ENCODE measurements at regions not wholly inside any gene's neighbourhood (a gene's known extent, or its start where the extent isn't known, plus 50 kb on each side); places are given as distances from the start of the nearest gene placed in this dataset.
"Not testable (repeated sequence)": the region's sequence is repeated elsewhere in the genome, so short reads cannot be mapped to it uniquely, and the experiment has no call there.

DNA sequence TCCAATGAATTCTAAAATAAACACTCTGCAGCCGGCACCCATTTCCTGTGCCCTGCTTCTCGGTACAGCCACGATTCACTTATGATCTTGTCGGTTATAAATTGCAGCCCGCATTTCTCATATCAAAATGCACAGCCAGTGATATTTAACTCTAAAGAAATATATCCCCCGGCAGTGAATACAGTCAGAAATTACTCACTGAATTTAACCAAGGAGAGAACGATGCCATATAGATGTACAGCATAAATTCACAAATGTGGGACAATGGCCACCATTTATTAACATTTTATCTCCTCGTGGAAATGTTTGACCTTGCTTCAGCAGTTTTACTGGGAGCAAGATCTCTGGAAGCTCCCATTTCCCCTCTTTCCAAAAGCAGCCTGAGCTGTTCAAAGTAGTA is 1517.8 kb downstream of the BRD1 start:
- DNase-seq (ENCODE audit: low read depth) = no peak

DNA sequence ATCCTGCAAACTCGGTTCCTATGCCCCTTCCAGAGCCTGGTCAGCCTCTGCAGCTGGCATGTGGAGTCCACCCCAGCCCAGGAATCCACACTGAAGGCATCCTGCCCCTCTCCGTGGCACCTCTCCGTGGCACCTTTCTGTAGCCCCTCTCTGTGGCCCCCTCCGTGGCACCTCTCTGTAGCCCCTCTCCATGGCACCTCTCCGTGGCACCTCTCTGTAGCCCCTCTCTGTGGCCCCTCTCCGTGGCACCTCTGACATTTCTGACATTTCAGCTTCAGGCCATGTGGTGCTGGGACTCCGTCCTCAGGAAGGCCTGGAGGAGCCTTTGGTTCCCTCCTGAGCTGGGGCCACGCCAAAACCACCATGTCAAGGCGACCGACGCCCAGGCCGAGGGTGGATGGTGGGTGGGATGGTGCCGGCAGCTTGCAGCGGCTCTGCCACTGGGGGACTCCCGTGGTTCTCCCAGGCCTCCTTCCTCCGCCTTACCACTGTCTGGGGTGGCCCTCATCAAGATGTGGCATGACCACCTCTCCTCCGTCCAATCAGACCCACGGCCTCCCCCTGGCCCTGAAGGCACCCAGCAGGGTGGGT is 1518.5 kb downstream of the BRD1 start:
- DNase-seq (ENCODE audit: low read depth) = no peak

DNA sequence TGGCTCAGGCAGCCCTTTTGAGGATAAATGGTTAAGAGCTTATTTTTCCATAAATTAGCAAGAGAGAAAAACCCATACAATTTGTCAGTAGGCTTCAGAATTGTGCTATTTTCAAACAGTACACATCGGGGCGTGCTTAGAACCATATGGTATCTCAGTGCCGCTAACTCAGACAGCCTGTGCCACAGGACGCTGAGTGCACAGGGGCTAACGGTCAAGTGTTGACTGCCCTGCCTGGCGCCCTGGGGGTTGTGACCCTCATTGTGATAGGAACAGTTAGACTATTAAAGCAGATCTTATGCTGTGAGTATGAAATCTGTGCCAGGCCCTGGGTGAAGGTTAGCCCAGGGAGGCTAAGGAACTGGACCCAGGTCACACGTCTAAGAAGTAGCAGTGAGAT is 1519.7 kb downstream of the BRD1 start:
- no peak for DNase-seq (ENCODE audit: low read depth)

DNA sequence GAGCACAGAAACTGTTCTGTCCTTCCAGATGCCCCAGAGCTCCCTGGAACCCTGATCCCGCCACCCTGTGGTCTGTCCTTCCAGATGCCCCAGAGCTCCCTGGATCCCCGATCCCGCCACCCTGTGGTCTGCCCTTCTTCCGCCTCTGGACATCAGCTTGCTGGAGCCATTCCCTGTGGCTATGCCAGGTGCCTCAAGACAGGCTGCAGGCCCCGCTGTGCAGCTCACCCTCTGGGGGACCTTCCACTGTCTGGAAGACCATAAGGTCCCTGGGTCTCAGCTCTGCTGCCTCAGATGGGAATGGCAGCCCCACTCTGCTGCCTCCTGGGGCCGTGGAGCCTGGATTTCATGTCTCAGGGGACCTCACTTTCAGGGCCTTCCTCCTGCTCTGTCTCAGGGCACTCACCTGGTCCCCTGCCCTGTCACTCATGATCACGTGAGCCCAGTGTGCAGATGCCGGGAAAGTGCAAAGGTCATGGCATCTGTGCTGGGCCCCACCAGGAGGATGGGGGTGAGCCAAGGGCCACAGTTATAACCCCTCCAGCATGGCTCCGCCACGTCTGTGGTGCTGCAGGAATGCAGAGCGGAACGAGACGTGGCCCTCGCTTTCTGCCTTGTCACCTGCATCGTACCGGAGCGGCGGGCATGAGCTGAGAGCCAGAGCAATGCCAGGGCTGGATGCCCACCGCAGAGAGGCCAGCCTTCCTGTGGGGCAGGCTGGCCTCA is 1520.7 kb downstream of the BRD1 start:
- no peak for DNase-seq (ENCODE audit: low read depth)

DNA sequence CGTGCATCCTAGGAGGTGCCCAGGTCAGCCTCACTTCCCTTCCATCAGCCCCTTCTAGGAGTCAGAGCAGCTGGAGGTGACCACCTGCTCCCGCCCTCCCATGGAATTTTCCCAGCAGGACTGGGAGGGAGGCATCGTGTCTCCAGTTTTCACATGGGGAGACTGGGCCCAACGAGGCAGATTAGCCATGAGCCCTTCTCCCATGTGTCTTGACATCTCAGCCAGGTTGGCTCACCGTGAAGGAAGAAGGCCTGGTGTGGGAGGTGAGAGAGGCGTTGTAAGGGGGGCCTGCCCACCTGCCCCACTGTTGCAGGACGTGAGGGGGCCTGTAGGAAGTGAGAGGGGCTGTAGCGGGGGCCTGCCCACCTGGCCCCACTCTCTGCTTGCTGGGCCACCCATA is 1521.4 kb downstream of the BRD1 start:
- no peak for DNase-seq (ENCODE audit: low read depth)

DNA sequence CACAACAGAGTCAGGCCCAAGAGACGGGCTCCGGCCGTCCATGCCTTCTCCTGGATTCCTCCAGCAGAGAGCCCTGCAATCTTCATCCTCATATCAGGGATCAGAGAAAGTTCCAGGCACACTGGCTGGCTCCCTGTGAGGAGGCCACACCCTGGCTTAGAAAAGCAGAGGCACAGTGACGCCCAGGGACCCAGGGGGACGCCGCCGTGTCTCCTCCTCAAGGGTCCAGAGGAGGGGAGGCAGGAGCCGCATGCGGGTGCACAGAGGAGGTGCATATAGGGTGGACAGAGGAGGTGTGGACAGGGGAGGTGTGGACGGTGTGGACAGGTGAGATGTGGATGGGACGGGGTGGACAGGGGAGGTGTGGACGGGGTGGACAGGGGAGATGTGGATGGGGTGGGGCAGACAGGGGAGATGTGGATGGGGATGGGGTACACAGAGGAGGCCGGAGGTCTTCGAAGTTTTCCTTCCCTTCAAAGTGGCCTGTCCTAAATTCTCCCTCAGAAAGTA is 1521.9 kb downstream of the BRD1 start:
- no peak for DNase-seq (ENCODE audit: low read depth)

DNA sequence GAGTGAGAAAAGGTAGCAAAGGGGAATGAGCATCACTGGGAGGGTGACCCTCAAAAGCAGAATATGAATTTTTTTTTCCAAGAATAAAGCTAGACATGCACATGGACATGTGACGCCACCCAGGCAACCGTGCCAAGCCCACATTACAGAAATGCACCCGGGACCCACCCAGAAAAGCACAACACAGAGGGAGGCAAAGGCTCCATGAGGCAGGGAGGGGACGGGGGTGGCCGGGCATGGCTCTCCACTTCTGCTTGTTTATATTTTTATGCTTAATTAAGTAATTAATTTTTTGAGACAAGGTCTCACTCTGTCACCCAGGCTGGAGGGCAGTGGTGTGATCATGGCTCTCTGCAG is 1524.3 kb downstream of the BRD1 start:
- DNase-seq (ENCODE audit: low read depth) = no peak

DNA sequence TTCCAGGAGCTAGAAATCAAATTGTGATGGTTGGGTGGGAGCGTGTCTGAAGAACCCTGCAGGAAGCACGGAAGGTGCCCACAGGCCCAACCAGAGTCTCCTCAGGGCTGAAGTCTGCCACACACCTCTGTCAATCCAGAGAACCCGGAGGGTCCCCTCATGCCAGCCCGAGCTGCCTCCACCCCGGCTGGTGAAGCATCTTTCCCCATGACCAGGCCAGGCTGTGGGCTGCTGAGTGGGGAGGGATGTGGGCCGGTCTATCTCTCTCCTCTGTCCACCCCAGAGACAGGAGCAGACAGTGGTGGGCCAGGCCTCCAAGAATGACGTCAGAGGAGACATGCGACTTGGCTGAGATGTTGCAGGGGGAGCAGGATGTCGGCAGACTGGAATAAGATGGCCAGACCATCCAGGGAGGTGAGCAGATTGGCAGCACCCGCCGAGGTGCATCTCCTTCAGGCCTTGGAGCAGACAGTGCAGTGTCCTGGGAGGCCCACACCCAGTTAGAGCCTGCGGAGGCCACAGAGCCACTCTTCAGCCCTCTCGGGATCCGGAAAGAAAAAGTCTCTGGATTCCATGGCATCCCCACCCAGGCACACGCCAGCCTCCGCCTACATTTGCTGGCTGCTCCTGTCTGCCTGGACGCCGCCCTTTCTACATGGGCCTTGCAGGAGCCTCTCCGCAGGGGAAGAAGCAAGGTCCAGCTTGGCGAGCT is 1524.9 kb downstream of the BRD1 start:
- DNase-seq (ENCODE audit: low read depth) = no peak

DNA sequence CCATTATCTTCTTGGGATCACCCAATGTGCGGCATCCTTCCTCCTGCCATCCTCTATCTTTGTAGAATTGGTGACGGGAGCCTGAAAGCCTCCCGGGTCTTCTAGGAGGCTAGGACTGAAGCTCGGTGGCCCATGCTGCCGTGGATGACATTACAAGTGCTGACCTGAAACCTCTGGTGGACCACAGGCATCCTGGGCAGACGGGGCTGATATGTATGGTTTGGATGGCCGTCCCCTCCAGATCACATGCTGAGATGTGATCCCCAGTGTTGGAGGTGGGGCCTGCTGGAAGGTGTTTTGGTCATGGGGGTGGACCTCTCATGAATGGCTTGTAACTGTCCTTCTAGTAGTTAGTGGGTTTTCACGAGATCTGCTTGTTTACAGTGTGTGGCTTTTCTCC is 1525.8 kb downstream of the BRD1 start:
- DNase-seq (ENCODE audit: low read depth) = no peak

DNA sequence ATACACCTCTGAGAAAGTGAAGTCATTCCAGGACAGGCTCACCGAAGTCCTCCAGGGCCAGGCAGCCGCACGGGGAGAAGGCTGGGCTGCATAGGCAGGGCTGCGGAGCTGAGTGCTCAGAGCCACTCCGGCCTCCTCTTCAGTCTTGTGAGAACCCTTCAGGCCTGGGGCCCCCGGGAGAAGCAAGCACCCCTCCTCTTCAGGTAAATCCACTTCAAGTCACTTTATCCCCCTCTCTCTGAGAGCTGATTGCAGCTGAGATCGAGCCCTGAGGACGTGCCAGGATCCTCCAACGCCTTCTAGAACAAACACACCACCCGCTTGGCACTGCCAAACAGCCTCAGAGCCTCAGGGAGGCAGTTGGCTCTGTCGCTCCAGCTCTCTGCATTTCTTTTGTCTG is 1526.3 kb downstream of the BRD1 start:
- no peak for DNase-seq (ENCODE audit: low read depth)

DNA sequence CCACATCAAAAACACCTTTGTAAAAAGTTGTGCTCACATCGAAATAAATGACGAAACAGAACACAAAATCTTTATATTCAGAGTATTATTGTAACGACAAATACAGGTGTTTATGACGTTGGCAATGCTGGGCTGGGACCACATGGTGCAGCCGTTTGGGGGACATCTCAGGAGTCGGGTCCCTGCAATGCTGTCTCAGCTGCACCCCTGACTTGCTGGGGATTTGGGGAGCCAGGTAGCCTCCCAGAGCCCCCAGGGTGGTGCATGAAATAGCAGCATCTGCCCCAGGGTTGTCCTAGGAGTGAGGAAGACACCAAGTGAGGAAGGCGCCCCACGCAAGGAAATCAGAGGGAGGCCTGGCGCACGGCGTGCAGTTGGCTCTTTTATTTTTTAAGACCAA is 1526.8 kb downstream of the BRD1 start:
- no peak for DNase-seq (ENCODE audit: low read depth)

DNA sequence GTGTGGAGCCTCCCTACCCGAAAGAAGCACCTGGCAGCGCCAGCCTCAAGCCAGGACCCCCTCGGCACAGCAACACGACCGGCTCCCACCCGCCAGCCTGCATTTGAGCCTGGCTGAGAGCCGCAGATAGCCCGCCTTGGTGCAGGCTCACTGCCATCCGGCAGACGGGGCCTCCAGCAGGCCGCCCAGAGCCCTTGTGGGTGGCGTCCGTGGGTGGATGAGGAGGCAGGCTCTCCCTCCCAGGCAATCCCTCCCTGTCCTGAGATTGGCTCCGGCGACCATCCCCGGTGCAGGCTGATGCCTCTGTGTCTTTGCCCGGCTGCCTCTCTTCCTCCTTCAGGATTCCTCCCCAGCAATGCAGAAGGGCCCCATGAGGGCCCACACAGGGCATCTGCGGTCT is 1527.9 kb downstream of the BRD1 start:
- no peak for DNase-seq (ENCODE audit: low read depth)

DNA sequence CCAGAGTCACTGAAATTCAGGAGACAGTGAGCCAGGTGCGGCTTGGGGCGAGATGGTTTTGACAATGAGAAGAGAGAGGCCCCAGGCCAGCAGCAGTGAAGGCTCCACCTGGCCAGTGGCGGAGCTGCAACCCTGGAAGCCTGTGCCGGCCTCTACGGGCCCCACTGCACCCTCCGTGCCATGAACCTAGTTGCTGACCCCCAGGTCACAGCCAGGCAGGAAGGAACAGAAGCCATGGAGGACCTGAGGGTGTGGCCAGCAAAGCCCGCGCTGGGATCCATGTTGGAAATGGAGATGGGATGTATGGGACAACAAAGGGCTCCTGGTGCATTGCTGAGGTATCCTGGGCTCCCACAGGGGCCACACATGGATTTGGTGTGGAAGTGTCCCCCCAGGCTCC is 1528.5 kb downstream of the BRD1 start:
- DNase-seq (ENCODE audit: low read depth) = no peak

DNA sequence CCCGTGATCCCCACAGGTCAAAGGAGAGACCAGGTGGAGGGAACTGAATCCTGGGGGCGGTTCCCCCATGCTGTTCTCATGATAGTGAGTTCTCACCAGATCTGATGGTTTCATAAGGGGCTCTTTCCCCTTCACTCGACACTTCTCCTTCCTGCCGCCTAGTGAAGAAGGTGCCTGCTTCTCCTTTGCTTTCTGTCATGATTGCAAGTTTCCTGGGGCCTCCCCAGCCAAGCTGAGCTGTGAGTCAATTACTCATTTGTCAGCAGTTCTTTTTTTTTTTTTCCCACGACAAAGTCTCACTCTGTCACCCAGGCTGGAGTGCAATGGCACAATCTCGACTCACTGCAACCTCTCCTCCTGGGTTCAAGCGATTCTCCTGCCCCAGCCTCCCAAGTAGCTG is 1530.4 kb downstream of the BRD1 start:
- DNase-seq (ENCODE audit: low read depth) = no peak

DNA sequence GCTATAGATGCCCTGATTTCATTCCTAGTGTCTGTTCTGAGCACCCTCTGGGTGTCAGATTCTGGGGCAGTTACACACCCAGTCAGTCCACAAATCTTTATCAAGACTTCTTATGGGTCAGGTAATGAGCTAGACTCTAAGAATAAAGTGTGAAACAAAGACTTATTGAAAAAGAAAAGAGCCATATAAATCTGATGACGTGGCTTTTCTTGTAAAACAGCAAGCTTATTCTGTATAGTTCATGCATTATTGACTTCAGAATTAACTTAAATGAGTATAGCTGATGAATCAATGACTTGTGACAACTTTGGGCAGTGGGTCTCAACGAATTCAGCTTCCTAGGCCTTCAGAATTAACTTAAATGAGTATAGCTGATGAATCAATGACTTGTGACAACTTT is 1527.5 kb downstream of the TBC1D22A start:
- not testable (repeated sequence) for DNase-seq (ENCODE audit: low read depth)

DNA sequence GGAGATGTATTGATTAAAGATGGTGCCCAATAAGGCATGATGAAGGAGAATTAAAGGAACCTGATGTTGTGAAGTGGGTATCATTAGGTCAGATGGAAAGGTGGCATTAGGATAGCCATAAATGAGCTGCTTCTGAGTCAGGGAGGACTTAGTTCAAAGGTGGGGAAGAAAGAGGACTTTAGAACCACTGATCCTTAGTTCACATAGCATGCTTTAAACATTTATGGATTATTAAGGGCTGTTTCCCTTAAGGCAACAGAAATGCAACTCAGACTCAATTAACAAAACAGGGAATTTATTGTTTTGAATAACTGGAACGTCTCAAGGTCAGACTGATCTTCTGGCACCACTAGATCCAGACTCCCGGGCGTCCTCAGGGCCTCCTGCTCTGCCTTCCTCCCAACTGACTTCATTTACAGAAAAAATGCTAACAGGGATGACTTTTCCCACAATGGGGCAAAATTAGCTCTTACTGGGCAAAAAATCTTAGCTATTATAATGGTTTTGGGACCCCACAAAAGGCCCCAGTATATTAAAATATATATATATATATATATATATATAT is 1526.0 kb downstream of the TBC1D22A start:
- DNase-seq (ENCODE audit: low read depth) = no peak

DNA sequence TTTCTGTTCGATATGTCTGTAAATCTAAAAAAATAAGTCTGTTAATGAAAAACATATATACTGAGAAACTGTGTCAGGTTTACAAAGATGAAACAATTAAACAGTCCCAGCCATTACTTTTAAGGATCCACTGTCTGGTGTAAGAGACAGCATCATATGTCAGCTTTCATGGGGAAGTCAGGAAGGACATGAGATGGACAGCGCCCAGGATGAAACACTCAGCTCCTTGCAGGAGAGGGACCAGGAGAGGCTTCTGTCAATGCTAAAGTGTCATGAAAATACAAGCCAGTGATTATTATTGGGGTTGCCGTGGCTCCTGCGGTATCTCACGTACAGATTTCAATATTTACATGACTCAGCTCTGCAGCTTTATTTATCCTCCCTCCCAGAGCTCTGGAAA is 1524.6 kb downstream of the TBC1D22A start:
- no peak for DNase-seq (ENCODE audit: low read depth)

DNA sequence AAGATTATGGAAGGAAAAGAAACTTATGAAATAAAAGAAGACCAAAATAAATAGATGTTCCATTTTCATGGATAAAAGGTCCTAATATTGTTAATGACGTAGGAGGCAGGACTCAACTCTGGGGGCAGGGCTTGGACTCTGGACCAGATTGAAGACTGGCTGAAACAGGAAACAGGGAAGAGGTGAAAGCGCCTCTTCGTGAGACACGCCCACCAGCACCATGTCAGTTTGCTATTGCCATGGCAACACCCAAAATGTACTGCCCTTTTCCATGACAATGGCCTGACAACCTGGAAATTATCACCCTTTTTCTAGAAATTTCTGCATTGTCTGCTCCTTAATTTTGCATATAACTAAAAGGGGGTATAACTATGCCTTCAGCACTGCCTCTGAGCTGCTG is 1522.2 kb downstream of the TBC1D22A start:
- DNase-seq (ENCODE audit: low read depth) = no peak

DNA sequence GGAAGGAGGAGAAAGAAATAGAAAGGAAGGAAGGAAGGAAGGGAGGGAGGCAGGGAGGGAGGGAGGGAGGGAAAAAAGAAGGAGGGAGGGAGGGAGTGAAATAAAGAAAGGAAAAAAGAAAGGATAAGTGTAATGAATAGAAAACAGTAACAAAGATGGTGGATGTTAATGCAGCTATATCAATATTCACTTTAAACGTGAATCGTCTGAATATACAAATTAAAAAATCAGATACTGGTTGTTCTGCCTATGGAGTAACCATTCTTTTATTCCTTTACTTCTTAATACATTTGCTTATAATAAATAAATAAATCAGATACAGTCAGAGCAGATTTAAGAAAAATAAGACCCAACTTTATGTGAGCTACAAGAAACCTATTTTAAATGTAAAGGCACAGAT is 1520.4 kb downstream of the TBC1D22A start:
- no peak for DNase-seq (ENCODE audit: low read depth)

DNA sequence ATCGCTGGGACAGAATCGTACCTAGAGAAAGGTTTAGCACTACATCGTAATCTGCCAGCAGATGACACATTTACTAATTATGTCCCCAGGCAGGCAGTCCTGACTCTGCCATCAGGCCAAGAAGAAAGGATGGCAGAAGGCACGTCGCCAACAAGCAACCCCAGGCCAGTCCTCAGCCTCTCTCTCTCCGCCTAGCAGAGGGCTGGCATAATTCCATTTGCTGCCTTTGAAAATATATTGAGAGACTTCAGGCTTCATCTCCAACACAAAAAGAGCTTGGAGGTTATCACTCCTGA is 1517.0 kb downstream of the TBC1D22A start:
- DNase-seq (ENCODE audit: low read depth) = no peak

DNA sequence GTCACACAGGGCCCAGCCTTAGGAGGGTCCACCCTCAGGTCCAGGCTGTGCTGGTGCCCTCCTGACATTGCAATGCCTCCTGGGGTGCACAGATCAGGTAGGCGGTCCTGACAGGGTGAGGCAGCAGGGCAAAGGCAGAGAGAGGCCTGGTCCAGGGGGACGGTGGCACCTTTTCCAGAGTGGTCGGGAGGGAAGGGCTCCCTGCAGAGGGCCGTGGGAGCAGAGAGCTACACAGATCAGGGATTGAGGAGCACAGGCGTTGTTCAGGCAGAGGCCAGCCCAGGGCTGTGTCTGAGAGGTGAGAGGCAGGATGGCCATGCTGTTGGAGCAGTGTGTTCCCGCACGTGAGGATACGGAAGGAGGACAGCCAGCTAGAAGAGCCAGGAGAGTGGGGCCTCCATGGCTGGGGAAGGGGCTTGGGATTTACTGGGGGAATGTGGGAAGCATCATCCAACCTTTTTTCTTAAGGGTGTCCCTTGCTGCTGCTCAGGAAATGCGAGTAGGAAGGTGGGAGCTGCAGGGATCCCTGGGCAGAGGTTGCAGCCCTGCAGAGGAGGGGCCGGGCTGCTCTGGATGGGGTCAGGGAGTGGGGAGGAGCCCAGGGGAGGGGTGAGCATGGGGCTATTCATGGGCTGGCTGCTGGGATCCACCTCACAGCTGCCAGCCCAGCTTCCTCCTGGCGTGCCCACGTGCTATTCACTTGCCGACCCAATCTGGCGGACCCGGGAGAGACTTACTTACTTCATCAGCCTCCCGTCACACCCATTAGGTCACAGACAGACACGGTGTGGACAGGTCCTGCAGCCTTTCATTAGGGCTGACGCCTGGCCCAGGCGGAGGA is 1516.4 kb downstream of the TBC1D22A start:
- DNase-seq (ENCODE audit: low read depth) = no peak

DNA sequence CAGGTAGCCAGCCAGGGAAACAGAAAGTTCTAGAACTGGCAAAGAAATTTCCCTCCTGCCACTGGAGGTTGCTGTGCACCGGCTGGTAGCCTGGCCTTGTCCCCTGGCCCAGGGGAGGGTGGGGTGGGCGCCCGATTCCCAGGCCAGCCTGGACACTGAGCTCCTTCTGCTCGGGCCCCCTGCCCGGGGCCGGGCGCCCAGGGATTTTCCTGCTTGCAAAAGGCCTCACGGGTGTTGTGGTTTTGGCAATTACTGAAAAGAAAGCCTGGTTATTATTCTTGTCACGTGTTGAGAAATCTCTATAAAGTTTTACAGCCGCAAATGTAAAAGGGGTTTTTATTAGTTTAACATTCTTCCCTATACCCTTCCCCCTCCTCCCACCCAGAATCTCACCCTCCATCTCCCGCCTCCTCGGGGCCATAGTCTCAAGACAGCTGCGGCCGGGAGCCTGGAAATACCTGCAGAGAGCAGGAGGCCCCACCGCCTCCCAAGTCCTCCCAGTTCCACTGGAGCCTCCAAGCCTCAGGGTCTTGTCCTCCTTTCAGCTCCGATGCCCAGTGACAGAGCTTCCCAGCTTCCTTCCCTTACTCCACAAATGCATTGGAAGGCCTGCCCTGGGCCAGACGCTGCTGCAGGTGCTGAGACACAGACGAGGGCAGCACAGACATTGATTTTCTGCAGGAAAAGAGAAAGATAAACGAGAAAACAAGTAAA is 1515.6 kb downstream of the TBC1D22A start:
- no peak for DNase-seq (ENCODE audit: low read depth)

Measured in activated T-helper 1 cell treated with Interleukin-2 at 50 U/mL for 16 hours (primary cell).